ENCODE measurements at regions not wholly inside any gene's neighbourhood (a gene's known extent, or its start where the extent isn't known, plus 50 kb on each side); places are given as distances from the start of the nearest gene placed in this dataset.
A peak's percentile ranks its signal among the peaks of the same experiment; 100 is the strongest.

DNA sequence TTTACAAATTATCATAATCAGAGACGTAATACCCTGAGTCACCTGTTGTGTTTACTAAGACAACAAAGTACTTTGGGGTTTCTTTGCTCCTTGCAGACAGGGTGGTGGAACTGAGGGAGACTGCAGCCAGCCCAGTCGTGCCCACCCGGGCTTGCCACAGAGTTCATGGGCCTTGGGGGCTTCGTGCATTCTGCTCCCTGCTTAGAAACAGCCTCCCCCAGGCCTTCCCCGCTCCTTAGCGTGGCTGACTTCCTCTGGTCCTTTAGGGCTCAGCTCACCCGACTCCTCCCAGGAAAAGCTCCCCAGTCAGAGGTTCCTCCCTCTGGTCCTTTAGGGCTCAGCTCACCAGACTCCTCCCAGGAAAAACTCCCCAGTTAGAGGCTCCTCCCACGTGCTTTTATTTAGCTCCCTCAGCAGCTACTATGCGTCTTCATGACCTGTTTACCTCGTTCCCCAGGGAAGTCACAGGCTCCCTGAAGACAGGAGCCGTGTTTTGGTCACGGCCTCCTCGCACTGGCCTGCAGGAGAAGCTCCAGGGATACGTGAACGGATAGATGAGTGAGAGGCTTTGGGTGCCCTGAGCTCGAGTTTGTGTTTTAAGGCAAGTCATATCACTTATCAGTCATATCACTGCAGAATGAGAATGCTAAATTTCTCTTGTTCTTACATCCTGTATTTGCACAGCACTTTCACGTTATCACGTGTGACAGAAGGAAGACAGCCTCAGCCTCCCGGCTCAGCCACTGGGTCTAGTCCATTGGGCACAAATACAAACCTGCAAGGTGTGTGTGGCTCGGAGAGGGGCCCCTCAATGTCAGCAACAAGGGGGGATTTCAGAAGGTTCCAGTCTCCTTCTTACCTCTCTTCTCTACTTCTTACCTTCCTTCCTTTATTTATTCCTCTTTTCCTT lies 52.7 kb upstream of the VIPR2 start:
- ChIA-PET CTCF (no interaction called here), POLR2A (ENCODE audit: low non-redundant PET) (no interaction called here)
- H3K27ac ChIP-seq, result no peak overlapping the region
- TF ChIP-seq, protein P1, sequence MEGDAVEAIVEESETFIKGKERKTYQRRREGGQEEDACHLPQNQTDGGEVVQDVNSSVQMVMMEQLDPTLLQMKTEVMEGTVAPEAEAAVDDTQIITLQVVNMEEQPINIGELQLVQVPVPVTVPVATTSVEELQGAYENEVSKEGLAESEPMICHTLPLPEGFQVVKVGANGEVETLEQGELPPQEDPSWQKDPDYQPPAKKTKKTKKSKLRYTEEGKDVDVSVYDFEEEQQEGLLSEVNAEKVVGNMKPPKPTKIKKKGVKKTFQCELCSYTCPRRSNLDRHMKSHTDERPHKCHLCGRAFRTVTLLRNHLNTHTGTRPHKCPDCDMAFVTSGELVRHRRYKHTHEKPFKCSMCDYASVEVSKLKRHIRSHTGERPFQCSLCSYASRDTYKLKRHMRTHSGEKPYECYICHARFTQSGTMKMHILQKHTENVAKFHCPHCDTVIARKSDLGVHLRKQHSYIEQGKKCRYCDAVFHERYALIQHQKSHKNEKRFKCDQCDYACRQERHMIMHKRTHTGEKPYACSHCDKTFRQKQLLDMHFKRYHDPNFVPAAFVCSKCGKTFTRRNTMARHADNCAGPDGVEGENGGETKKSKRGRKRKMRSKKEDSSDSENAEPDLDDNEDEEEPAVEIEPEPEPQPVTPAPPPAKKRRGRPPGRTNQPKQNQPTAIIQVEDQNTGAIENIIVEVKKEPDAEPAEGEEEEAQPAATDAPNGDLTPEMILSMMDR (conservative IDR thresholded peaks at IDR 0.05; ENCODE audit: low read depth), result no peak
- peak; percentile 5 for DNase-seq (ENCODE audit: low spot score)

DNA sequence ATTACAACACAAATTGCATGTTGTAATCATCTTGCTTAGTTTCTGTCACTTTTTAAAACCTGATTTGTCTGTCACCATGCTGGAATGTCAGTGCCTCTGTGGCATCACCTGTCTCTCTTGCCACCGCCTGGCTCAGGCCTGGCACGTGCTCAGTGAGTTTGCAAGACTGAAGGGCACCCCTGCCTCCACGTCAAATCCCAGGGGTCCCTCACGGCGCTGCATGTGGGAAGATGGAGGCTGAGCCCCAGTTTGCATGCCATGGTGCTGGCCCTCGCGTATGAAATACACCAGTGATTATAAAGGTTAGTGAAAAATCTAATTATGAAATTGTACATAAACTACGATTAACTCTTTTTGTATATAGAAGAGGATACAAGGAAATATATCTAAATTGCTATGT lies 51.9 kb upstream of the VIPR2 start:
- no peak overlapping the region for H3K27ac ChIP-seq
- POLR2A ChIA-PET (ENCODE audit: low non-redundant PET), result no interaction called here
- TF ChIP-seq, protein P1 (conservative IDR thresholded peaks at IDR 0.05; ENCODE audit: low read depth), result no peak

DNA sequence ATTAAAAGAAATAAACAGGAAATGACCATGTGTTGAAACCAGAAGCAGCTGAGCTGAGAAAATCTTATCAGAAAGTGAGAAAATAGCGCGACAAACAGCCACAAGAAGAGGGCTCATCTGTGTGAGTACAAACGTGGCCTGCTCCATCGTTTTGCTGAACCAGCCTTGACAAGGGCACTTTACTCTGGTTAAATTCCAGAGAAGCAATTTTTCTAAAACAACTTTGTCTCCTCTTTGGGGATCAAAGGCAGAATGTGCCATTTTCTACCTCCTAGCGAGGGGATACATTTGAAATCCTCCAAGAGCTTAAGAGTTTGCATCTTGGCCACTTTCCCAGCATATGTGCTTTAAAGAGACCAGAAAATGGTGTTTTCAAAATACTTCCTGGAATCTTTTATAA lies 51.3 kb upstream of the VIPR2 start:
- no peak overlapping the region for H3K27ac ChIP-seq
- TF ChIP-seq, protein P1 (conservative IDR thresholded peaks at IDR 0.05; ENCODE audit: low read depth), result no peak
- ChIA-PET POLR2A (ENCODE audit: low non-redundant PET) (no interaction called here), CTCF (no interaction called here)
- DNase-seq (ENCODE audit: low spot score), result no peak

More for the DNA sequence above, 51.9 kb upstream of the VIPR2 start:
- CTCF ChIA-PET, result no interaction called here
- no peak for DNase-seq (ENCODE audit: low spot score)

Measured in RWPE1 (cell line).